HUES64 (cell line): ENCODE measurements at regions not wholly inside any gene's neighbourhood (a gene's known extent, or its start where the extent isn't known, plus 50 kb on each side); places are given as distances from the start of the nearest gene placed in this dataset.

Source experiments
- H3K27ac ChIP-seq: 2 replicates; pipeline ENCODE4 v1.7.0; 2013; ENCODE audit warnings: low read depth, low read length, inconsistent platforms
- H3K27me3 ChIP-seq: 2 replicates; pipeline ENCODE4 v1.6.1; 2013; ENCODE audit warnings: mild to moderate bottlenecking, low read length; ENCODE audit not compliant: insufficient read depth
- H3K36me3 ChIP-seq: 2 replicates; pipeline ENCODE4 v1.6.1; 2013; ENCODE audit warnings: mild to moderate bottlenecking, low read length; ENCODE audit not compliant: insufficient read depth
- H3K4me1 ChIP-seq: 2 replicates; pipeline ENCODE4 v1.6.1; 2013; ENCODE audit warnings: mild to moderate bottlenecking, low read length, moderate library complexity; ENCODE audit not compliant: insufficient read depth
- H3K4me3 ChIP-seq: 2 replicates; pipeline ENCODE4 v1.5.1; 2013; ENCODE audit warnings: mild to moderate bottlenecking, low read length, moderate library complexity
- H3K9ac ChIP-seq: 2 replicates; pipeline ENCODE4 v1.6.1; 2013; ENCODE audit warnings: mild to moderate bottlenecking, low read depth, low read length
- H3K9me3 ChIP-seq: 2 replicates; pipeline ENCODE4 v1.6.1; 2013; ENCODE audit warnings: low read depth, low read length; ENCODE audit not compliant: insufficient read depth
- WGBS: fragments of 150-250, 120-280 bp; methylation state at CpG from one replicate; pipeline ENCODE4 v1.1.7; 2013; ENCODE audit warnings: missing lambda C conversion rate; 5-methylcytosine and 5-hydroxymethylcytosine counted together

DNA sequence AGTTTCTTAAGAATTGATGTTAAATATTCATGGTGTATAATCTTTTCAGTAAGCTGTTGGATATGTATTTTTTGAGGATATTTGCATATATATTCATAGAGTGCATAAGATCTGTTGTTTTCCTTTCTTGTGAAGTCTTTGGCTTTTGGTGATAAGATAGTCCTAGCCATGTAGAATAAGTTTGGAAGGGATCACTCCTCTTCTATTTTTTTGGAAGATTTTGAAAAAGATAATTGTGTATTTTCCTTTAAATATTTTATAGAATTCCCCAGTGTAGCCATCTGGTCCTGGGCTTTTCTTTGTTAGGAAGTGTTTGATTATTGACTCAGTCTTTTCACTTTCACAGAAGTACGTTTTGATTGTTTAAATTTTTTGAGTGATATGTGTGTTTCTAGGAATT, 318.8 kb upstream of the CDH10 start:
- H3K27ac ChIP-seq = no peak overlapping the region
- no peaks in the 10 kb centered on the region for H3K36me3 ChIP-seq
- no peak overlapping the region for H3K9ac ChIP-seq
- H3K4me1 ChIP-seq = no peaks in the 10 kb centered on the region
- no peak overlapping the region for H3K4me3 ChIP-seq
- WGBS = no CpG with 5 or more reads among the region's 1 CpG
- no peaks in the 10 kb centered on the region for H3K9me3 ChIP-seq
- no peaks in the 10 kb centered on the region for H3K27me3 ChIP-seq

DNA sequence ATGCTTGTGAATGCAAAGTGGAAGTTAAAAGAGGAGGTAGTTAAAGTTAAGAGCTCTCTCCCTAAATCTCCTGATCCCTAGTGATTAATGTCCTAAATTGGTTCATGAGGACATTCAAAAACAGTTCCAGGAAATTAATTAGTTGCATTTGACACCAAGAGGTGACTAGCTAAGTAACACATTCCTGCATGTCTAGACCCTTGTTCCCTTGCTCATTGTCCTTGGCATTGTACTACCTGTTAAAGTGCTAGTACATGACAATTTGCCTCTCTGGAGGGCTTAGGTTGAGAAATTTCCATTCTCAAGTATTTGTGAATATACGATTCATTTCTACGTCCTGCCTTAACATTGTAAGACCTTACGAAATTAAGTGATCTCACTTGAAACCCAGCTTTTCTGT, 278.6 kb upstream of the CDH10 start:
- Histone ChIP-seq H3K27ac (no peak overlapping the region), H3K9me3 (no peaks in the 10 kb centered on the region), H3K27me3 (no peaks in the 10 kb centered on the region), H3K9ac (no peak overlapping the region), H3K4me3 (no peak overlapping the region), H3K4me1 (0 out of 2 replicates have a peak, but pooled peaks cover 7% of the 10 kb centered on the region), H3K36me3 (no peaks in the 10 kb centered on the region)
- WGBS = 77% methylated on average over 3 of the region's 3 CpGs

DNA sequence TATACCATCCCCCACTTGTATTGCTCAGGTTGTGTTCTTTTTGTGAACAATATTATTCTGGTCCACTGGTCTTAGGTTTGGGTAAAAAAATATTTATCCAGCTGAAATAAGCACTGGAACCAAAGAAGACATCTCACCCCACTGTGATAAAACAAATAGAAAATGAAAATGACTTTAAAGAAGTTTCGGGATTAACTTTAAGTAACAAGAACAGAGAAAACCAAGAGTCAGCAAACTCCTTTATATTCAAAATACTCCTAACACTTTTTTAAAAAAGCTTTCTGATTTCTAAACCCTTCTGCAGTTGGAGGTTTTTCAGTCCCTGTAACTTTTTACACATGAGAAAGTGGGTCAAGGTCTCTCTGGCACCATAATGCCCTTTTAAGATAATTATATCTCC, 273.9 kb upstream of the CDH10 start:
- Histone ChIP-seq H3K9ac (no peak overlapping the region), H3K27me3 (no peaks in the 10 kb centered on the region), H3K36me3 (no peaks in the 10 kb centered on the region), H3K4me1 (0 out of 2 replicates have a peak, but pooled peaks cover 5% of the 10 kb centered on the region), H3K9me3 (no peaks in the 10 kb centered on the region), H3K27ac (no peak overlapping the region), H3K4me3 (no peak overlapping the region)
- 83% methylated on average over 1 of the region's 1 CpG for WGBS

DNA sequence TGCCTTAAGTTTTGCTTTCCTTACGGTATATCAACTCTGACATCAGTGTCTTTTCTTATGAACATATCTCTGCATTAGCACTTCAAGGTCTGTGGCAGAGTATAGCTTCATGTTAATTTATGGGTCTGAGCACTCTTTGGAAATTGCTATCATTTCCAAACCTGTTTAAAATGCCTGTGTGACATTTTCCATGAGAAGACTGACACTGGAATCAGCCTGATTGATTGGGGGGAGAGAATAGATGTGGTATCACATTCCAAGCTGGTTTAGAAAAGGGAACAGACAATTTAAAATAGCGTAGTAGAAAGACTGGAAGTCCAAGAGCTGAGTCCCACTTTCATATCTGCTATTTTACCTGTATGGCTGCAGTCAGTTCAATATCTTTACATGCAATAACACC, 272.1 kb upstream of the CDH10 start:
- H3K27me3 ChIP-seq = no peaks in the 10 kb centered on the region
- H3K36me3 ChIP-seq = no peaks in the 10 kb centered on the region
- H3K9me3 ChIP-seq = no peaks in the 10 kb centered on the region
- H3K4me1 ChIP-seq = no peaks in the 10 kb centered on the region
- H3K4me3 ChIP-seq = no peak overlapping the region
- no peak overlapping the region for H3K9ac ChIP-seq
- 73% methylated on average over 2 of the region's 2 CpGs for WGBS
- no peak overlapping the region for H3K27ac ChIP-seq

DNA sequence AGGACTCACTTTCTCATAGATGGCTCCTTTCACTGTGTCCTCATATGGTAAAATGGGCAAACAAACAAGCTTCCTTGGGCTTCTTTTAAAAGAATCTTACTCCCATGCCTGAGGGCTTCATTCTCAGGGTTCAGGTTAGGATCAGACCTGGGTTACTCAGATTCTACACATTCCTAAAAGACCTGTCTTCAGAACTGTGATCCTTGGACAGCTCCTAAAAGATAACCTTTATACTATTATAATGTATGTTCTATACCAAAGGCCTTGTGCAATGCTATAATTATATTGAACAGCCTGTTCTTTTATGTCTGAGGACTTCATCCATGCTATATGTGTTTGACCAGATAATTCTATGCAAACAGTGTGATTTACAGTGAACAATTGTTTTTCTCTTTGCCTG, 264.4 kb upstream of the CDH10 start:
- Histone ChIP-seq H3K4me1 (no peaks in the 10 kb centered on the region), H3K36me3 (no peaks in the 10 kb centered on the region), H3K27ac (no peak overlapping the region), H3K9me3 (no peaks in the 10 kb centered on the region), H3K9ac (no peak overlapping the region), H3K4me3 (no peak overlapping the region), H3K27me3 (no peaks in the 10 kb centered on the region)

DNA sequence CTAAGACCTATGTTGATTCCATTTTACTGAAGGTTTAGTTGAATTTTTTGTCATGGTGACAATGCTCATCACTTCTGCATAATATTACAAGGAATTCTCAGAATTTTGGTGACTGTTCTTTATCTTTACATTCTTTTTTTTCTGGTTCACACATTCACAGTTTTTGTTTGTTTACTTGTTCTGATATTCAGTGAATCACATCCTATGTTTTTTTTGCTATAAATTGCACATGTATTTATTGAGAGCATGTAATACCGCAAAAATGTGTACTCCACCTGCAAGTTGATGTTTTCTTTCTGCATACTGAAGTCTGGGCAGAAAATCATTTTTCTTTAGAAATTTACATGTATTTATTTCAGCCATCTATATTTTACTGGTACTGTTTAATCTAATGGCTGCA, 261.9 kb upstream of the CDH10 start:
- Histone ChIP-seq H3K27me3 (no peaks in the 10 kb centered on the region), H3K9me3 (no peaks in the 10 kb centered on the region), H3K27ac (no peak overlapping the region), H3K4me3 (no peak overlapping the region), H3K9ac (no peak overlapping the region), H3K36me3 (no peaks in the 10 kb centered on the region), H3K4me1 (no peaks in the 10 kb centered on the region)
- 100% methylated on average over 1 of the region's 1 CpG for WGBS

DNA sequence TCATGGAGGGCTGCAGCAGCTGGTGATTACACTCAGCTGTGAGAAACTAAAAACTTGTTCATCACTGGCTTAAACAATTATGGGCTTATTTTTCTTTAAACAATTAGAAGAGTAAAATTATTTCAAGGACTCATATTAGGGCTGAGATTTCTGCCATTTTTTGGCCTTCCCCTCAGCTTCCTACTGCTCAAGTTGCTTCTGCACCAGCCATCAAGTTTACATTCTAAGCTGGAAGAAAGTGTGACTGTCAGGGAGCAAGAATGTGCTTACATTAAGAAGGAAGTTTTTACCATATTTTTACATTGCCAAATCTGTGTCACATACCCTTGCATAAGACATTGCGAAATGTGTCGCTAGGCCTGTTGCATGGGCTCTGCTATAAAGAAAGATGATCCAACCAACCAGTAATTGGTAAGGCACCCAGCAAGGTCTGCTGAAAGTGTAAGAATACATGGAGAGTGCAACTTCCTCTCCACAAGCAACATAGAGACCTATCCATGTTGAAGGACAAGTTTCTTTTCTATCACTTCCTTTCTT, 260.3 kb upstream of the CDH10 start:
- WGBS = 97% methylated on average over 2 of the region's 2 CpGs
- no peak overlapping the region for H3K4me3 ChIP-seq
- no peaks in the 10 kb centered on the region for H3K27me3 ChIP-seq

DNA sequence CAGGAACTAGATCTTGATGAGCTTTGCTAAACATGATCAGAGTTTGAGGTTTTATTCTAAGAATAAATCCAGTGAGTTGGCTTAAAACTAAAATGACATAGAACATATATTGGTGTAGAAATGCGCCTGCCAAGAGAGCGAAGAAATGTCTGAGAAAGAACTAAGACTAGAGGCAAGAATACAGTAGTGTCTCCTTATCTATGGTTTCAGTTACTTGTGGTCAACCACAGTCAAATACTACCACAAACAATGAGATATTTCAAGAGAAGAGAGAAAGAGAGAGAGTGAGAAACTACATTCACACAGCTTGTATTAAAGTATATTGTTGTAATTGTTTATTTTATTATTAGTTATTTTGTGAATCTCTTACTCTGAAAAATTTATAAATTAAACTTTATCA, 254.4 kb upstream of the CDH10 start:
- no peak overlapping the region for H3K4me3 ChIP-seq
- no peaks in the 10 kb centered on the region for H3K27me3 ChIP-seq
- no peak overlapping the region for H3K9ac ChIP-seq
- no peaks in the 10 kb centered on the region for H3K9me3 ChIP-seq
- no peaks in the 10 kb centered on the region for H3K36me3 ChIP-seq
- no peaks in the 10 kb centered on the region for H3K4me1 ChIP-seq
- no peak overlapping the region for H3K27ac ChIP-seq
- WGBS = 80% methylated on average over 1 of the region's 2 CpGs

More for the DNA sequence above, 260.3 kb upstream of the CDH10 start:
- no peaks in the 10 kb centered on the region for H3K4me1 ChIP-seq
- H3K9ac ChIP-seq = no peak overlapping the region
- H3K9me3 ChIP-seq = no peaks in the 10 kb centered on the region
- no peak overlapping the region for H3K27ac ChIP-seq
- H3K36me3 ChIP-seq = no peaks in the 10 kb centered on the region

DNA sequence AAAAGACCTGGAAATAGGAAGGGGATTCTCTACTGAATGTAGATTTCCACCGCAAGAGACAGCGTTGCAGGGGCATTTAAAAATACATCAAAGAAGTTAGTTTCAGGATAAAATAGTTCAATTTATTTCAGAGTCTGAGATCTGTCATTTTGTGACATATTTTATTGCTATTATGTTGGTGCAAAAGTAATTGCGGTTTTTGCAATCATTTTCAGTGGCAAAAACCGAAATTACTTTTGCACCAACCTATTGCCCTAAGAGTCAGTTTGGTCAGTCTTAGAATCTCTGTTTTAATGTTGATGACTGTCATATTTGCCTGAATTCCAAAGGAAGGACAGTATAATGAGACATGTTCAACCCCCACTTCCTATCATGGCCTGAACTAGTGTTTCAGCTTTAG, 219.5 kb upstream of the CDH10 start:
- WGBS = 94% methylated on average over 4 of the region's 4 CpGs
- Histone ChIP-seq H3K9ac (no peak overlapping the region), H3K27ac (no peak overlapping the region), H3K4me3 (no peak overlapping the region), H3K27me3 (no peaks in the 10 kb centered on the region), H3K9me3 (no peaks in the 10 kb centered on the region), H3K36me3 (no peaks in the 10 kb centered on the region), H3K4me1 (no peaks in the 10 kb centered on the region)

DNA sequence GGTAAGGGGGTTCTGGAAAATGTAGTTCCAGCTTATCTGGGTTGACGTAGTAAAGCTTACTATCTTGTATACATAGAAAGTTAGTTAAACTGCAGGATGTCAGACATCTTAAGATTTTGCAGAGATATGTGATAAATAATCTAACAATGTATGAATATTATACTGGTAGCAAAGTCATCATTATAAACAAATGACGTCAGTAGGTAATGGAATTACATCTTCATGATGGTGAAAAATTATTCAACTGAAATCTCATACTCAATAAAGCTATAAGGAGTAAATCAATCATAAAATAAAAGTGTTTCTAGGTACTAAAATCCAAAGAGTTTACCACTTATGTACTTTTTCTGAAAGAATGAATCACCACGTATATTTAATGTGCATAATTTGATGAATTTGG, 217.3 kb upstream of the CDH10 start:
- Histone ChIP-seq H3K9ac (no peak overlapping the region), H3K9me3 (no peaks in the 10 kb centered on the region), H3K4me1 (no peaks in the 10 kb centered on the region), H3K27me3 (no peaks in the 10 kb centered on the region), H3K4me3 (no peak overlapping the region), H3K27ac (no peak overlapping the region), H3K36me3 (no peaks in the 10 kb centered on the region)
- WGBS = 57% methylated on average over 1 of the region's 3 CpGs

DNA sequence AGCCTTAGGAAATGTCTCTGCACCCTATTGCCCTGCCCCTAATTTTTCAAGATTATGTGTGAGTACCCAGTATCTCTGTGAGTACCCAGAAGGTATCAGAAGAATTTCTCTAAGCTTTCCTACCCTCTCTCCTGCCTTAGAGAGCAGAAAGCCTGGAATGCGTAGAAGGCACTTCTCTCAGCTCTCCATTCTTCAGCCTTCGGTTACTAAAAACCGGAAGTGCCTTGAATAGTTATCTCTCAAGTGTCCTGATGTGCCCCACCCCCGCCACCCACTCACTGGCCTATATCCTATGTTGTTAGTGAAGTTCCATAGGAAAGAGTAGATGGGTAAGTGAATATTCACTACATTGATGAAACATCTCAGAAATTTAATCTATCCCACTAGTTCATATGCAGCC, 210.7 kb upstream of the CDH10 start:
- Histone ChIP-seq H3K9ac (no peak overlapping the region), H3K36me3 (no peaks in the 10 kb centered on the region), H3K4me3 (no peak overlapping the region), H3K27me3 (no peaks in the 10 kb centered on the region), H3K9me3 (no peaks in the 10 kb centered on the region), H3K27ac (no peak overlapping the region), H3K4me1 (no peaks in the 10 kb centered on the region; the same call in none of the 2 replicates)
- WGBS = 73% methylated on average over 3 of the region's 4 CpGs

DNA sequence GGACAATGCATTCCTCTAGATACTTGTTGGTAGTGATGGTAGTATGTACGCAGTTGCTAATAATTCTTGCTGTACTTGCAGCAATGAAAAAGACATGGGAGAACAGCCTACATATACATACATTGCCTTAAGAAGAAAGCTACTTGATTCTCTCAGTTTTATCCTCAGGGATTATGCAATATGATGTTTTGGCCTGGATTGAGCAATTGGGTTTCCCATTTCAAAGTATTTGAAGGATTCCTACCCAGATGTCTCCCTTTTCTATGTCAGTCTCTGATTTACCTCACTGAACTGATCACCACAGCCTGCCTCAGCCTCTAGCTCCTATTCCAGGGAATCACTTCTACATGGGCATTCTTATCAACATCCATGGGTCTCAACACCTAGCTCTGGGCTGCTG, 210.1 kb upstream of the CDH10 start:
- WGBS = 100% methylated on average over 1 of the region's 1 CpG
- Histone ChIP-seq H3K27ac (no peak overlapping the region), H3K9me3 (no peaks in the 10 kb centered on the region), H3K4me1 (no peaks in the 10 kb centered on the region; the same call in none of the 2 replicates), H3K9ac (no peak overlapping the region), H3K4me3 (no peak overlapping the region), H3K27me3 (no peaks in the 10 kb centered on the region), H3K36me3 (no peaks in the 10 kb centered on the region)
